ENCODE measurements at regions not wholly inside any gene's neighbourhood (a gene's known extent, or its start where the extent isn't known, plus 50 kb on each side); places are given as distances from the start of the nearest gene placed in this dataset.

GRCh38 chr3:152959307-152959706 is 124.4 kb downstream of the P2RY1 start:
- no peak for DNase-seq

GRCh38 chr3:152960684-152961083 is 125.8 kb downstream of the P2RY1 start:
- DNase-seq: no peak

- no peak for DNase-seq
Measured at GRCh38 chr3:152961323-152961722, 126.4 kb downstream of the P2RY1 start.

GRCh38 chr3:152964911-152965609 is 130.1 kb downstream of the P2RY1 start:
- DNase-seq: no peak

GRCh38 chr3:152968388-152969024 is 133.6 kb downstream of the P2RY1 start:
- no peak for DNase-seq

GRCh38 chr3:152969557-152970300 is 134.8 kb downstream of the P2RY1 start:
- DNase-seq: no peak

GRCh38 chr3:152970851-152971250 is 135.9 kb downstream of the P2RY1 start:
- no peak for DNase-seq

GRCh38 chr3:152971880-152972279 is 136.9 kb downstream of the P2RY1 start:
- DNase-seq: no peak

GRCh38 chr3:152973575-152973974 is 138.6 kb downstream of the P2RY1 start:
- no peak for DNase-seq

- no peak for DNase-seq
Measured at GRCh38 chr3:152976239-152976638, 141.3 kb downstream of the P2RY1 start.

- DNase-seq: no peak
Measured at GRCh38 chr3:152977366-152977765, 142.4 kb downstream of the P2RY1 start.

- no peak for DNase-seq
Measured at GRCh38 chr3:152978152-152978551, 143.2 kb downstream of the P2RY1 start.

GRCh38 chr3:152997526-152997925 is 162.6 kb downstream of the P2RY1 start:
- no peak for DNase-seq

- no peak for DNase-seq
Measured at GRCh38 chr3:152998591-152998990, 163.4 kb upstream of the RAP2B start.

GRCh38 chr3:153000325-153000724 is 161.7 kb upstream of the RAP2B start:
- no peak for DNase-seq

GRCh38 chr3:153001210-153002078 is 160.6 kb upstream of the RAP2B start:
- no peak for DNase-seq

GRCh38 chr3:153003441-153003840 is 158.6 kb upstream of the RAP2B start:
- no peak for DNase-seq

- DNase-seq: no peak
Measured at GRCh38 chr3:153003862-153004261, 158.2 kb upstream of the RAP2B start.

- DNase-seq: no peak
Measured at GRCh38 chr3:153008226-153008625, 153.8 kb upstream of the RAP2B start.

- DNase-seq: no peak
Measured at GRCh38 chr3:153023896-153024295, 138.1 kb upstream of the RAP2B start.

- peak; percentile 13 for DNase-seq
Measured at GRCh38 chr3:153026026-153026425, 136.0 kb upstream of the RAP2B start.

- no peak for DNase-seq
Measured at GRCh38 chr3:153028381-153028780, 133.6 kb upstream of the RAP2B start.

- no peak for DNase-seq
Measured at GRCh38 chr3:153029350-153029749, 132.7 kb upstream of the RAP2B start.

Data from central memory CD4-positive, alpha-beta T cell (primary cell).